HL-60 (cell line): ENCODE measurements at regions not wholly inside any gene's neighbourhood (a gene's known extent, or its start where the extent isn't known, plus 50 kb on each side); places are given as distances from the start of the nearest gene placed in this dataset.

Source experiments
- POLR2AphosphoS5 ChIP-seq: IDR thresholded peaks from 2 replicates; pipeline ENCODE4 v1.6.1; 2012; ENCODE audit warnings: low read depth
- SPI1 ChIP-seq: IDR thresholded peaks from 2 replicates; pipeline ENCODE4 v1.6.1; 2012; ENCODE audit warnings: low read depth, mild to moderate bottlenecking, borderline replicate concordance
- TF ChIP-seq, protein P1 (sequence below): IDR thresholded peaks from one replicate; pipeline ENCODE4 v1.5.1; 2011; ENCODE audit warnings: low read length, control low read depth, inconsistent platforms; ENCODE audit not compliant: insufficient read depth
- TF ChIP-seq, protein P2 (sequence below): IDR thresholded peaks from 2 replicates; pipeline ENCODE4 v1.6.1; 2012; ENCODE audit warnings: low read depth; ENCODE audit not compliant: insufficient replicate concordance

- TF ChIP-seq, protein P1, sequence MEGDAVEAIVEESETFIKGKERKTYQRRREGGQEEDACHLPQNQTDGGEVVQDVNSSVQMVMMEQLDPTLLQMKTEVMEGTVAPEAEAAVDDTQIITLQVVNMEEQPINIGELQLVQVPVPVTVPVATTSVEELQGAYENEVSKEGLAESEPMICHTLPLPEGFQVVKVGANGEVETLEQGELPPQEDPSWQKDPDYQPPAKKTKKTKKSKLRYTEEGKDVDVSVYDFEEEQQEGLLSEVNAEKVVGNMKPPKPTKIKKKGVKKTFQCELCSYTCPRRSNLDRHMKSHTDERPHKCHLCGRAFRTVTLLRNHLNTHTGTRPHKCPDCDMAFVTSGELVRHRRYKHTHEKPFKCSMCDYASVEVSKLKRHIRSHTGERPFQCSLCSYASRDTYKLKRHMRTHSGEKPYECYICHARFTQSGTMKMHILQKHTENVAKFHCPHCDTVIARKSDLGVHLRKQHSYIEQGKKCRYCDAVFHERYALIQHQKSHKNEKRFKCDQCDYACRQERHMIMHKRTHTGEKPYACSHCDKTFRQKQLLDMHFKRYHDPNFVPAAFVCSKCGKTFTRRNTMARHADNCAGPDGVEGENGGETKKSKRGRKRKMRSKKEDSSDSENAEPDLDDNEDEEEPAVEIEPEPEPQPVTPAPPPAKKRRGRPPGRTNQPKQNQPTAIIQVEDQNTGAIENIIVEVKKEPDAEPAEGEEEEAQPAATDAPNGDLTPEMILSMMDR = no peak
- TF ChIP-seq, protein P2, sequence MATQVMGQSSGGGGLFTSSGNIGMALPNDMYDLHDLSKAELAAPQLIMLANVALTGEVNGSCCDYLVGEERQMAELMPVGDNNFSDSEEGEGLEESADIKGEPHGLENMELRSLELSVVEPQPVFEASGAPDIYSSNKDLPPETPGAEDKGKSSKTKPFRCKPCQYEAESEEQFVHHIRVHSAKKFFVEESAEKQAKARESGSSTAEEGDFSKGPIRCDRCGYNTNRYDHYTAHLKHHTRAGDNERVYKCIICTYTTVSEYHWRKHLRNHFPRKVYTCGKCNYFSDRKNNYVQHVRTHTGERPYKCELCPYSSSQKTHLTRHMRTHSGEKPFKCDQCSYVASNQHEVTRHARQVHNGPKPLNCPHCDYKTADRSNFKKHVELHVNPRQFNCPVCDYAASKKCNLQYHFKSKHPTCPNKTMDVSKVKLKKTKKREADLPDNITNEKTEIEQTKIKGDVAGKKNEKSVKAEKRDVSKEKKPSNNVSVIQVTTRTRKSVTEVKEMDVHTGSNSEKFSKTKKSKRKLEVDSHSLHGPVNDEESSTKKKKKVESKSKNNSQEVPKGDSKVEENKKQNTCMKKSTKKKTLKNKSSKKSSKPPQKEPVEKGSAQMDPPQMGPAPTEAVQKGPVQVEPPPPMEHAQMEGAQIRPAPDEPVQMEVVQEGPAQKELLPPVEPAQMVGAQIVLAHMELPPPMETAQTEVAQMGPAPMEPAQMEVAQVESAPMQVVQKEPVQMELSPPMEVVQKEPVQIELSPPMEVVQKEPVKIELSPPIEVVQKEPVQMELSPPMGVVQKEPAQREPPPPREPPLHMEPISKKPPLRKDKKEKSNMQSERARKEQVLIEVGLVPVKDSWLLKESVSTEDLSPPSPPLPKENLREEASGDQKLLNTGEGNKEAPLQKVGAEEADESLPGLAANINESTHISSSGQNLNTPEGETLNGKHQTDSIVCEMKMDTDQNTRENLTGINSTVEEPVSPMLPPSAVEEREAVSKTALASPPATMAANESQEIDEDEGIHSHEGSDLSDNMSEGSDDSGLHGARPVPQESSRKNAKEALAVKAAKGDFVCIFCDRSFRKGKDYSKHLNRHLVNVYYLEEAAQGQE = no peak
- TF ChIP-seq POLR2AphosphoS5 (no peak), SPI1 (no peak)
These were observed 246.3 kb upstream of the CLEC14A start for GRCh38 chr14:38502239-38502638.
